Epithelial cell of proximal tubule (primary cell): ENCODE measurements at regions not wholly inside any gene's neighbourhood (a gene's known extent, or its start where the extent isn't known, plus 50 kb on each side); places are given as distances from the start of the nearest gene placed in this dataset.

ENCODE experiments used
- DNase-seq: peaks from one replicate; pipeline ENCODE4 v3.0.0-alpha.2; 2011; ENCODE audit warnings: low read depth
- H3K4me3 ChIP-seq: 2 replicates; pipeline ENCODE4 v1.5.1; 2011; ENCODE audit warnings: low read depth, mild to moderate bottlenecking, low read length
- CTCF ChIP-seq: conservative IDR thresholded peaks from 2 replicates; pipeline ENCODE4 v1.5.1; 2012; ENCODE audit warnings: low read depth, mild to moderate bottlenecking, low read length

- no peak for DNase-seq
- no peak for TF ChIP-seq CTCF
- no peak overlapping the region for H3K4me3 ChIP-seq
Observed at GRCh38 chr3:148074946-148075345, 622.8 kb upstream of the AGTR1 start.

GRCh38 chr3:148075771-148076716, 621.7 kb upstream of the AGTR1 start:
- TF ChIP-seq CTCF = peak; percentile 89
- DNase-seq = peak; percentile 31
- no peak overlapping the region for H3K4me3 ChIP-seq

GRCh38 chr3:148077318-148077923, 620.3 kb upstream of the AGTR1 start:
- no peak for DNase-seq

GRCh38 chr3:148077965-148078364, 619.7 kb upstream of the AGTR1 start:
- no peak for DNase-seq
- H3K4me3 ChIP-seq = no peak overlapping the region
- TF ChIP-seq CTCF = no peak

More at GRCh38 chr3:148077318-148077923, 620.3 kb upstream of the AGTR1 start:
- peak; percentile 57 for TF ChIP-seq CTCF
- no peak overlapping the region for H3K4me3 ChIP-seq

- H3K4me3 ChIP-seq = no peak overlapping the region
- TF ChIP-seq CTCF = no peak
- DNase-seq = no peak
Observed at GRCh38 chr3:148078658-148079057, 619.0 kb upstream of the AGTR1 start.

- TF ChIP-seq CTCF = no peak
- H3K4me3 ChIP-seq = no peak overlapping the region
- no peak for DNase-seq
Observed at GRCh38 chr3:148079370-148079769, 618.3 kb upstream of the AGTR1 start.
